ENCODE measurements at regions not wholly inside any gene's neighbourhood (a gene's known extent, or its start where the extent isn't known, plus 50 kb on each side); places are given as distances from the start of the nearest gene placed in this dataset.

DNA sequence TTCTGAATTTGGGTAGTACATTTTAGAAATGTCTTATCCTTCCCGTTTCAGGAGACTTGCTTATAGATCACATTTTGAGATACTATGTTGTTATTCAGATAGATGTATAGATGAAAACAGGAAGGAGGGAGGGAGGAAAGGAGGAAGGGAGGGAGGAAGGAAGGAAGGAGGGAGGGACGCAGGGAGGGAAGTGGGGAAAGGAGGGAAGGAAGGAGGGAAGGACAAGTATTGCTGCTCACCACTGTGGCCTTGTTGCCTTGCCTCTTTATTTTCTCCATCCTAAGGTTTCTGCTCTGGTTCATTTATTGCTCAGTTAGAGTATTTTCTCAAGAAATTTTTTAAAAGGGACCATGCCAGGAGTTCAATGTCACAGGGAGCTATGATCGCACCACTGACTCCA is 134.3 kb downstream of the LTN1 start:
- peaks cover 11% of the 10 kb centered on the region for H3K36me3 Mint-ChIP-seq (ENCODE audit: low read depth)
- Histone ChIP-seq H3K9me3 (ENCODE audit: control insufficient read depth, low read length) (no peaks in the 10 kb centered on the region), H3K27me3 (ENCODE audit: control insufficient read depth, insufficient read depth, low read length, poor library complexity, severe bottlenecking) (no peaks in the 10 kb centered on the region), H3K4me1 (ENCODE audit: control insufficient read depth, insufficient read depth, low read length) (no peaks in the 10 kb centered on the region), H3K9ac (ENCODE audit: extremely low read depth, low read length, poor library complexity, severe bottlenecking) (no peak overlapping the region), H3K36me3 (ENCODE audit: control insufficient read depth, insufficient read depth, low read length) (no peaks in the 10 kb centered on the region), H3K27ac (ENCODE audit: low read depth, low read length) (no peak overlapping the region), H3K4me3 (ENCODE audit: low read length) (no peak overlapping the region)
- no peak overlapping the region for H3K27ac Mint-ChIP-seq
- H3K27me3 Mint-ChIP-seq (ENCODE audit: insufficient read depth), result no peaks in the 10 kb centered on the region
- peaks cover 4% of the 10 kb centered on the region for H3K9me3 Mint-ChIP-seq
- WGBS, 2 experiments (ENCODE audit: insufficient coverage in 1 of 2, insufficient read length in 1 of 2), result 93% methylated on average over 3 of the region's 3 CpGs; no CpG with 5 or more reads in 1 of the 2 experiments
- H3K4me1 Mint-ChIP-seq, result peaks cover 4% of the 10 kb centered on the region
- no peak for DNase-seq
- TF ChIP-seq, protein P1, sequence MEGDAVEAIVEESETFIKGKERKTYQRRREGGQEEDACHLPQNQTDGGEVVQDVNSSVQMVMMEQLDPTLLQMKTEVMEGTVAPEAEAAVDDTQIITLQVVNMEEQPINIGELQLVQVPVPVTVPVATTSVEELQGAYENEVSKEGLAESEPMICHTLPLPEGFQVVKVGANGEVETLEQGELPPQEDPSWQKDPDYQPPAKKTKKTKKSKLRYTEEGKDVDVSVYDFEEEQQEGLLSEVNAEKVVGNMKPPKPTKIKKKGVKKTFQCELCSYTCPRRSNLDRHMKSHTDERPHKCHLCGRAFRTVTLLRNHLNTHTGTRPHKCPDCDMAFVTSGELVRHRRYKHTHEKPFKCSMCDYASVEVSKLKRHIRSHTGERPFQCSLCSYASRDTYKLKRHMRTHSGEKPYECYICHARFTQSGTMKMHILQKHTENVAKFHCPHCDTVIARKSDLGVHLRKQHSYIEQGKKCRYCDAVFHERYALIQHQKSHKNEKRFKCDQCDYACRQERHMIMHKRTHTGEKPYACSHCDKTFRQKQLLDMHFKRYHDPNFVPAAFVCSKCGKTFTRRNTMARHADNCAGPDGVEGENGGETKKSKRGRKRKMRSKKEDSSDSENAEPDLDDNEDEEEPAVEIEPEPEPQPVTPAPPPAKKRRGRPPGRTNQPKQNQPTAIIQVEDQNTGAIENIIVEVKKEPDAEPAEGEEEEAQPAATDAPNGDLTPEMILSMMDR (conservative IDR thresholded peaks at IDR 0.05), result no peak
- no peak overlapping the region for H3K4me3 Mint-ChIP-seq

DNA sequence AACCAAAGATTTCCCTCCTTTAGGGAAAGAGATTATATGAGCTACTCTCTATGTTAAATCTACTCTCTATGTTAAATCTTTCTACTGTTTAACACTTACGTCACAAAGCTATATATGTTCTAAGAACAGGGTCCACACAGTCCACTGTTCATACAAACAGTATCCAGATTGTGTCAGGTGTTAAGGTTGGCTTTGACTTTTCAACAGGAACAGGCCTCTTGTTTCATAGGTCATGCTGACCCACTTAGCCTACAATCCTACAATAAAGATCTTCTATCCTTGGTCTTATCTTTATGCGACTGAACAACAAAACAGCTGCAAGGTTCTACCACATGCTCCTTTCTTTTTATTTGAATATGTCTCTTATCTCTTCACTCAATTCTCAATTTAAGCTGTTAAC is 134.9 kb downstream of the LTN1 start:
- H3K4me3 ChIP-seq (ENCODE audit: low read length), result no peak overlapping the region
- no peak overlapping the region for H3K4me3 Mint-ChIP-seq
- H3K27ac Mint-ChIP-seq, result no peak overlapping the region
- DNase-seq, result no peak
- TF ChIP-seq, protein P1 (conservative IDR thresholded peaks at IDR 0.05), result no peak
- H3K27ac ChIP-seq (ENCODE audit: low read depth, low read length), result no peak overlapping the region
- peaks cover 11% of the 10 kb centered on the region for H3K4me1 Mint-ChIP-seq
- H3K27me3 ChIP-seq (ENCODE audit: control insufficient read depth, insufficient read depth, low read length, poor library complexity, severe bottlenecking), result no peaks in the 10 kb centered on the region
- peaks cover 7% of the 10 kb centered on the region for H3K36me3 Mint-ChIP-seq (ENCODE audit: low read depth)
- no peaks in the 10 kb centered on the region for H3K27me3 Mint-ChIP-seq (ENCODE audit: insufficient read depth)
- 90 to 93% methylated on average over 2 of the region's 2 CpGs for WGBS, 2 experiments (ENCODE audit: insufficient coverage in 1 of 2, insufficient read length in 1 of 2)
- H3K9ac ChIP-seq (ENCODE audit: extremely low read depth, low read length, poor library complexity, severe bottlenecking), result no peak overlapping the region
- H3K9me3 Mint-ChIP-seq, result peaks cover 1% of the 10 kb centered on the region
- H3K4me1 ChIP-seq (ENCODE audit: control insufficient read depth, insufficient read depth, low read length), result no peaks in the 10 kb centered on the region
- H3K9me3 ChIP-seq (ENCODE audit: control insufficient read depth, low read length), result no peaks in the 10 kb centered on the region
- H3K36me3 ChIP-seq (ENCODE audit: control insufficient read depth, insufficient read depth, low read length), result no peaks in the 10 kb centered on the region

DNA sequence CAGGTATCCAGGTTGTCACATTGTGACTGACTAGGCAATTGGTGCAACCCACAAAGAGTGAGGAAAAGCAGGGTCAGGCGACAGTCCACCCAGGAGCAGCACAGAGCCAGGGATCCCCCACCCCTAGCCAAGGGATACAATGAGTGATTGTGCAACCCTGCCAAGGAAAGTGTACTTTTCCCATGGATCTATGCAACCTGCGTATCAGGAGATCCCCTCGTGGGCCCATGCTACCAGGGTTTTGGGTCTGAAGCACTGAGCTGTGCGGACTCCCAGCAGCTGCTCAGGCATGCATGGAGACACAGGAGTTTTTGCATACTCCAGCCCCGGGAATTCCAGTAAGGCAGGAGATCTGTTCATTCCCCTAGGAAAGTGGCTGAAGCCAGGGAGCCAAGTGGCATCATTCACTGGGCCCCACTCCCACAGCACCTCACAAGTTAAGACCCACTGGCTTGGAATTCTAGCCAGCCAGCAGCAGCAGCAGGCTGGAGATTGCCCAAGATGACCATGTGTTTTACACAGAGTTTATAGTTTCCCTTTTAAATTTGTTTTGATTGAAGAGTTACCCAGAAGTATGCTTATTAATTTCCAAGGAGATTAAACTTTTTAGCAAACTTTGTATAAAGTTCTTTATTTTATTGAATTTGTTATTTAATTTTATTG is 136.0 kb downstream of the LTN1 start:
- 80 to 84% methylated on average over 4 to 5 of the region's 5 CpGs for WGBS, 2 experiments (ENCODE audit: insufficient coverage in 1 of 2, insufficient read length in 1 of 2)
- H3K4me1 Mint-ChIP-seq, result peaks cover 11% of the 10 kb centered on the region
- no peaks in the 10 kb centered on the region for H3K27me3 Mint-ChIP-seq (ENCODE audit: insufficient read depth)

More for the DNA sequence above, 136.0 kb downstream of the LTN1 start:
- DNase-seq, result peak; percentile 61
- no peaks in the 10 kb centered on the region for H3K4me1 ChIP-seq (ENCODE audit: control insufficient read depth, insufficient read depth, low read length)
- no peaks in the 10 kb centered on the region for H3K27me3 ChIP-seq (ENCODE audit: control insufficient read depth, insufficient read depth, low read length, poor library complexity, severe bottlenecking)
- no peaks in the 10 kb centered on the region for H3K9me3 ChIP-seq (ENCODE audit: control insufficient read depth, low read length)
- Mint-ChIP-seq H3K4me3 (no peak overlapping the region), H3K27ac (no peak overlapping the region), H3K9me3 (no peaks in the 10 kb centered on the region), H3K36me3 (ENCODE audit: low read depth) (no peaks in the 10 kb centered on the region)
- H3K4me3 ChIP-seq (ENCODE audit: low read length), result no peak overlapping the region
- TF ChIP-seq, protein P1 (conservative IDR thresholded peaks at IDR 0.05), result no peak
- H3K27ac ChIP-seq (ENCODE audit: low read depth, low read length), result no peak overlapping the region
- H3K9ac ChIP-seq (ENCODE audit: extremely low read depth, low read length, poor library complexity, severe bottlenecking), result no peak overlapping the region
- H3K36me3 ChIP-seq (ENCODE audit: control insufficient read depth, insufficient read depth, low read length), result no peaks in the 10 kb centered on the region

All from endodermal cell (in vitro differentiated cells).